SK-N-SH (cell line): ENCODE measurements at regions not wholly inside any gene's neighbourhood (a gene's known extent, or its start where the extent isn't known, plus 50 kb on each side); places are given as distances from the start of the nearest gene placed in this dataset.

Experiments used
- CTCF ChIA-PET: fragments of 300-600, 350-600 bp; formaldehyde crosslinking; extraction: SDS; loops from one replicate; lab custom pipeline; 2021; lab: Yijun Ruan, JAX
- POLR2A ChIA-PET: fragments of 350-600 bp; sonication (Branson Sonifier 250); formaldehyde crosslinking; extraction: SDS; loops from one replicate; lab custom pipeline; 2020; ENCODE audit warnings: antibody characterized with exemption, inconsistent platforms; lab: Yijun Ruan, JAX
- DNase-seq: peaks from one replicate; pipeline ENCODE4 v3.0.0; 2012
- H2AFZ ChIP-seq: fragments of 200-600 bp; sonication (generic); 2 replicates; pipeline ENCODE4 v1.8.1; 2016; ENCODE audit warnings: antibody characterized with exemption, mild to moderate bottlenecking, low read depth
- H3F3A ChIP-seq: fragments of 200-600 bp; sonication (generic); replicated peaks from 2 replicates; pipeline ENCODE3; 2016; ENCODE audit warnings: antibody characterized with exemption, mild to moderate bottlenecking; ENCODE audit not compliant: insufficient read depth
- H3K27ac ChIP-seq, 2 experiments: fragments of 200-500 bp in 1 of 2; fragments of 200-600 bp in 1 of 2; sonication (Bioruptor generic) in 1 of 2; sonication (generic), shearing (Covaris generic) in 1 of 2; 2 replicates each; pipeline versions ENCODE4 v1.5.1 to v1.6.1; 2014 to 2016; ENCODE audit warnings: low read depth in 2 of 2, inconsistent platforms in 1 of 2, low read length in 1 of 2, mild to moderate bottlenecking in 1 of 2, mixed read lengths in 1 of 2
- H3K27me3 ChIP-seq: fragments of 200-600 bp; sonication (generic), shearing (Covaris generic); 2 replicates; pipeline ENCODE4 v1.6.1; 2016; ENCODE audit warnings: mixed run types; ENCODE audit not compliant: insufficient read depth
- H3K36me3 ChIP-seq, 2 experiments: fragments of 200-500 bp in 1 of 2; fragments of 200-600 bp in 1 of 2; sonication (Bioruptor generic) in 1 of 2; sonication (generic) in 1 of 2; replicated peaks in 1 of 2; 2 replicates each; pipeline versions ENCODE3 to v1.5.1; 2014 to 2016; ENCODE audit warnings: low read length in 1 of 2, mild to moderate bottlenecking in 1 of 2; ENCODE audit not compliant: insufficient read depth in 2 of 2, control insufficient read depth in 1 of 2
- H3K4me1 ChIP-seq, 2 experiments: fragments of 200-500 bp in 1 of 2; fragments of 200-600 bp in 1 of 2; sonication (Bioruptor generic) in 1 of 2; sonication (generic), shearing (Covaris generic) in 1 of 2; 2 replicates each; pipeline versions ENCODE4 v1.5.1 to v1.6.1; 2014 to 2016; ENCODE audit warnings: low read depth in 1 of 2, low read length in 1 of 2, mixed run types in 1 of 2; ENCODE audit not compliant: insufficient read depth in 2 of 2, control insufficient read depth in 1 of 2
- H3K4me2 ChIP-seq: fragments of 200-600 bp; sonication (generic), shearing (Covaris generic); 2 replicates; pipeline ENCODE4 v1.6.1; 2017; ENCODE audit warnings: mixed run types
- H3K4me3 ChIP-seq, 2 experiments: fragments of 200-500 bp in 1 of 2; fragments of 200-600 bp in 1 of 2; sonication (Bioruptor generic) in 1 of 2; sonication (generic), shearing (Covaris generic) in 1 of 2; 2 replicates each; pipeline versions ENCODE4 v1.5.1 to v1.8.1; 2014 to 2016; ENCODE audit warnings: low read depth in 2 of 2, inconsistent platforms in 1 of 2, low read length in 1 of 2, mild to moderate bottlenecking in 1 of 2, mixed read lengths in 1 of 2, moderate library complexity in 1 of 2
- H3K79me2 ChIP-seq: fragments of 200-600 bp; sonication (generic); 2 replicates; pipeline ENCODE4 v1.8.1; 2017; ENCODE audit warnings: mild to moderate bottlenecking; ENCODE audit not compliant: insufficient read depth
- H3K9ac ChIP-seq: fragments of 200-600 bp; sonication (generic); 2 replicates; pipeline ENCODE4 v1.6.1; 2017; ENCODE audit warnings: mixed run types
- H3K9me2 ChIP-seq: fragments of 200-600 bp; sonication (generic); 2 replicates; pipeline ENCODE4 v1.6.1; 2017; ENCODE audit warnings: mixed run types
- H3K9me3 ChIP-seq: fragments of 200-600 bp; sonication (generic); 2 replicates; pipeline ENCODE4 v1.6.1; 2017; ENCODE audit warnings: mixed run types, mild to moderate bottlenecking, moderate library complexity
- H4K20me1 ChIP-seq: fragments of 200-600 bp; sonication (generic); 2 replicates; pipeline ENCODE4 v1.6.1; 2017; ENCODE audit warnings: mild to moderate bottlenecking, mixed run types; ENCODE audit not compliant: insufficient read depth
- CTCF ChIP-seq: fragments of 200-600 bp; sonication (generic); IDR thresholded peaks from 2 replicates; pipeline ENCODE4 v1.6.1; 2017; ENCODE audit warnings: antibody characterized with exemption, mild to moderate bottlenecking, moderate library complexity
- EP300 ChIP-seq, 2 experiments: IDR thresholded peaks; 2 replicates each; pipeline versions ENCODE4 v1.4.0 to v1.6.1; 2012; ENCODE audit warnings: borderline replicate concordance in 1 of 2, low read depth in 1 of 2, low read length in 1 of 2
- EZH2phosphoT487 ChIP-seq: fragments of 200-600 bp; sonication (generic); IDR thresholded peaks from 2 replicates; pipeline ENCODE4 v1.6.1; 2017; ENCODE audit warnings: low read depth, mixed run types, mild to moderate bottlenecking, antibody characterized with exemption, moderate library complexity, borderline replicate concordance
- FOSL2 ChIP-seq: IDR thresholded peaks from 2 replicates; pipeline ENCODE4 v1.4.0; 2012; ENCODE audit warnings: low read depth, mild to moderate bottlenecking, moderate library complexity, borderline replicate concordance
- GATA2 ChIP-seq: sonication (generic); formaldehyde crosslinking; IDR thresholded peaks from 2 replicates; pipeline ENCODE4 v1.5.0; 2020; ENCODE audit warnings: mild to moderate bottlenecking, missing genetic modification reagents
- IRF3 ChIP-seq: fragments of 150-350 bp; IDR thresholded peaks from 2 replicates; pipeline ENCODE4 v1.6.1; 2016; ENCODE audit warnings: mild to moderate bottlenecking, low read depth, low read length
- MEF2A ChIP-seq: IDR thresholded peaks from 2 replicates; pipeline ENCODE4 v1.4.0; 2012; ENCODE audit warnings: low read depth, borderline replicate concordance
- MXI1 ChIP-seq: IDR thresholded peaks from 2 replicates; pipeline ENCODE4 v1.6.1; 2012; ENCODE audit warnings: mild to moderate bottlenecking, low read depth, low read length, improper control_type of control experiment
- POLR2AphosphoS5 ChIP-seq: IDR thresholded peaks from 2 replicates; pipeline ENCODE4 v1.6.1; 2012; ENCODE audit warnings: low read depth, low read length
- RCOR1 ChIP-seq: fragments of 150-350 bp; IDR thresholded peaks from 2 replicates; pipeline ENCODE4 v1.6.1; 2017; ENCODE audit warnings: antibody characterized with exemption, low read length
- SIN3A ChIP-seq: IDR thresholded peaks from 2 replicates; pipeline ENCODE4 v1.6.1; 2012; ENCODE audit warnings: low read depth, mild to moderate bottlenecking, low read length, moderate library complexity, borderline replicate concordance
- SMC3 ChIP-seq: IDR thresholded peaks from 2 replicates; pipeline ENCODE4 v1.6.1; 2012; ENCODE audit warnings: low read depth, low read length, improper control_type of control experiment
- USF2 ChIP-seq: fragments of 150-350 bp; IDR thresholded peaks from 2 replicates; pipeline ENCODE4 v1.6.1; 2017; ENCODE audit warnings: antibody characterized with exemption, low read length, low read depth, borderline replicate concordance
- WGBS: methylation state at CpG from one replicate; pipeline ENCODE4 v1.1.6; 2017; ENCODE audit warnings: low lambda C conversion rate; 5-methylcytosine and 5-hydroxymethylcytosine counted together

DNA sequence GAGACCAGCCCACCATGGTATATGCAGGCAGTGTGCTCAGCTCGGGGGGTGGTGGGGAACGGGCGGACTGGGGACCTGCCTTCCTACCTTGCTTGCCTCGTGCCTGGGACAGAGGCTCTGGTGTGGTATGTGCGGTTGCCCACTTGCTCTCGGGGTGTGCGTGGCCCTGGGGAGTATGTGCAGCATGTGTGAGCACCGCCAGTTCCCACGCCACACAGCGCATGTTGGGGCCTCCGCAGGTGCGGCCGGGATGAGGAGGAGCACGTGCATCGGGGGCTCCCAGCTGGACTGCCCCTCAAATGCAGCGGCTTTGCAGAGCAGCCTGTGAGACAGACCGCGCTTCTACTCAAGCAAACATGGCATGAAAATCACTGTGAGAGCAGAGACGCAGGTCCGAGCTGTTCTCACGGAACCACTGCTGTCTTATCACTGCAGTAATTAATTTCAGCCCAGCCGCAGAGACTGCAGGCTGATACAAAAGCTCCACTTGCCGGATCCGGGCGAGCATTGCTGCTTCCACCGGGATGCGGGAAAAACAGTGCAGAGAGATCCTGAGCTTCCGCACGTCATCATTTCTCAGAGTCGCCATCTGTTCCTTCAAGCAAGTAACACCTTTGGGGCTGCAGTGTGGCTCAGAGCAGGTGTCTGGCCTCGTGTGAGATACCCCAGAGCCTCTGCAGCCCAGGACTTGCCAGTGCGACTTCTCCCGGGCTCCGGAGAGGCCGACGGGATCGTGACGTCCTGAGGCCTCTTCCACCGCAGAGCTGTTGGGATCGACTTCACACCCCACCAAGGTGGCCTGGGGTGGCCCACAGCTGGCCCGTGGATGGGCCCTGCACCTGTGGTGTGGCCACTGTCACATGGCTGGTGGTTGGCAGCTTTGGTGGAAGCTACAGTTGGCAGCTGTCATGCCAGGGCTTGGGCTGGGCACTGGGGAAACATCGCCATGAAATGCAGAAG lies 92.6 kb upstream of the ACTRT2 start (continued):
- TF ChIP-seq CTCF (no peak), SMC3 (no peak), EZH2phosphoT487 (no peak), SIN3A (no peak), MXI1 (no peak), FOSL2 (no peak), MEF2A (no peak)

DNA sequence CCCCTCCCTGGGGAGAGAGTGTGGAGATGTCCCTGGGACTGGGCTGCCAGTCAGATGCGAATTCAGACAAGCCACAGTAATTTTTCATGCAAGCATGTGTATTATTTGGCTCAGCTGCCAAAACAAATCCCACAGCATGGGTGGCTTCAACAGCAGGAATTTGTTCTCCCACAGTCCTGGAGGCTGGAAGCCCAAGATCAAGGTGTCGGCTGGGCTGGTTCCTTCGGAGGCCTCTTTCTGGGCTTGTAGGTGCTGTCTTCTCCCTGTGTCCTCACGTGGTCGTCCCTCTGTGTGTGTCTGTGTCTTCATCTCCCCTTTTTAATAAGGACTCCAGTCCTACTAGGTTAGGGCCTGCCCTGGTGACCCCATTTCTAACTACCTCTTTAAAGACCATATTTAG lies 91.9 kb upstream of the ACTRT2 start:
- no peaks in the 10 kb centered on the region for H3K36me3 ChIP-seq
- CTCF ChIA-PET: interaction anchor here (1.3 kb wide), 1 partner anchor 141 kb away, joined by 3 read pairs; no protein-coding TSS in a partner anchor
- DNase-seq: no peak
- no peak overlapping the region for H3K4me2 ChIP-seq
- H3K9me2 ChIP-seq: no peaks in the 10 kb centered on the region
- no peak overlapping the region for H2AFZ ChIP-seq
- H3K9ac ChIP-seq: no peak overlapping the region
- no peak overlapping the region for H3K27ac ChIP-seq
- H3K4me1 ChIP-seq: no peaks in the 10 kb centered on the region
- no peaks in the 10 kb centered on the region for H3K79me2 ChIP-seq
- no peaks in the 10 kb centered on the region for H3K9me3 ChIP-seq
- 6% methylated on average over 2 of the region's 5 CpGs for WGBS
- no peak overlapping the region for H3K4me3 ChIP-seq
- POLR2A ChIA-PET: no interaction called here
- no peaks in the 10 kb centered on the region for H4K20me1 ChIP-seq
- no peaks in the 10 kb centered on the region for H3K27me3 ChIP-seq
- TF ChIP-seq POLR2AphosphoS5 (no peak), SIN3A (no peak), IRF3 (no peak), GATA2 (CRISPR knock-in tag) (no peak), RCOR1 (no peak), USF2 (no peak), EP300 (IDR thresholded peaks at IDR 0.05; ENCODE audit: borderline replicate concordance in 1 of 2, low read depth in 1 of 2, low read length in 1 of 2) (no peak)
- H3F3A ChIP-seq: no peaks in the 10 kb centered on the region
